GM19043 (cell line): ENCODE measurements at regions not wholly inside any gene's neighbourhood (a gene's known extent, or its start where the extent isn't known, plus 50 kb on each side); places are given as distances from the start of the nearest gene placed in this dataset.

ENCODE experiments used
- ATAC-seq: cut with Tn5 transposase; IDR thresholded peaks from one replicate; pipeline ENCODE4 v1.9.1; 2021; ENCODE audit warnings: low read depth; ENCODE audit not compliant: unreplicated experiment

DNA sequence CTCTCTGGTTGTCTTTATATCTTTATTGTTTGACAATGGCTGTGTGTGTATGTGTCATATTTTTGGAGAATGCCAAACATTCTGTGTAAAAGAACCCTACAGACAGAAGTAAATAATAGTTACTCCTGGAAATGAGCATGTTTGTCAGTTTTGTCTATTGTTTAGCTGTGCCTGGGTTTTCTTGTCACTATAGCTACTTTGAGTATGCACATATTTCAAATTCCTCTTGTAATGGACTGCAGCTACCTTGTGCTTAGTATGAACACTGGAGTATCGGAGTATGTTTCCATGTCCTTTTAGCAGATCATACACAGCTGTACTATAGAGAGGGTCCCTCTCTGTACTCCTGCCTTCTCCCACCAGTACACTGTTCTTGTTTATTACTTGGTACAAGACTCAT, 58.0 kb upstream of the DOCK10 start:
- ATAC-seq: no peak

GRCh38 chr2:225097035-225097434, 54.8 kb upstream of the DOCK10 start:
- ATAC-seq: no peak
